ENCODE measurements at regions not wholly inside any gene's neighbourhood (a gene's known extent, or its start where the extent isn't known, plus 50 kb on each side); places are given as distances from the start of the nearest gene placed in this dataset.

DNA sequence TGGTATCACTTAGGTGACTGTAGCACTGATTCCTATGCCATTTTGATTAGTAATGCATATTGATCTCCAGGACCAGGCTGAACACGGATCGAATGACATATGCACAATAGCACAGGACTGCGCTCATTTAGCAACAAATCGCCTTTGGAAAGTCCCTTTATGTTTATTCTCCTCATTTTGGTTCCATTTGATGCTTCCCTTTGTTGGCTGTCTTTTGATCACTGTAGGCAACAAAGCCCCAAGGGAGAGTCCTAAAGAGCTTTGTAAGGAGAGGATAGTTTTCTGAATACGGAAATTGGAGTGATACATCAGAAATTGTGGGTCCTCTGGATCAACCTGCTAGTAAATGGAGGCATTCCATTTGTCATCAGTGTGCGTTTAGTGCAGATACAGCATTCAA is 1111.4 kb downstream of the SORCS1 start:
- TF ChIP-seq, protein P1, sequence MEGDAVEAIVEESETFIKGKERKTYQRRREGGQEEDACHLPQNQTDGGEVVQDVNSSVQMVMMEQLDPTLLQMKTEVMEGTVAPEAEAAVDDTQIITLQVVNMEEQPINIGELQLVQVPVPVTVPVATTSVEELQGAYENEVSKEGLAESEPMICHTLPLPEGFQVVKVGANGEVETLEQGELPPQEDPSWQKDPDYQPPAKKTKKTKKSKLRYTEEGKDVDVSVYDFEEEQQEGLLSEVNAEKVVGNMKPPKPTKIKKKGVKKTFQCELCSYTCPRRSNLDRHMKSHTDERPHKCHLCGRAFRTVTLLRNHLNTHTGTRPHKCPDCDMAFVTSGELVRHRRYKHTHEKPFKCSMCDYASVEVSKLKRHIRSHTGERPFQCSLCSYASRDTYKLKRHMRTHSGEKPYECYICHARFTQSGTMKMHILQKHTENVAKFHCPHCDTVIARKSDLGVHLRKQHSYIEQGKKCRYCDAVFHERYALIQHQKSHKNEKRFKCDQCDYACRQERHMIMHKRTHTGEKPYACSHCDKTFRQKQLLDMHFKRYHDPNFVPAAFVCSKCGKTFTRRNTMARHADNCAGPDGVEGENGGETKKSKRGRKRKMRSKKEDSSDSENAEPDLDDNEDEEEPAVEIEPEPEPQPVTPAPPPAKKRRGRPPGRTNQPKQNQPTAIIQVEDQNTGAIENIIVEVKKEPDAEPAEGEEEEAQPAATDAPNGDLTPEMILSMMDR (conservative IDR thresholded peaks at IDR 0.05; ENCODE audit: low read depth in 2 of 2) = no peak
- TF ChIP-seq EZH2phosphoT487 (IDR thresholded peaks at IDR 0.05; ENCODE audit: unreplicated experiment) (no peak), JUNB (IDR thresholded peaks at IDR 0.05; ENCODE audit: unreplicated experiment) (no peak), ZNF331 (CRISPR knock-in tag; IDR thresholded peaks at IDR 0.05; ENCODE audit: low read depth) (no peak), CREB1 (CRISPR knock-in tag; IDR thresholded peaks at IDR 0.05; ENCODE audit: low read depth) (no peak), POLR2AphosphoS5 (IDR thresholded peaks at IDR 0.05; ENCODE audit: low read depth) (no peak), EZH2 (IDR thresholded peaks at IDR 0.05; ENCODE audit: low read depth, unreplicated experiment) (no peak)
- TF ChIP-seq, protein P2, sequence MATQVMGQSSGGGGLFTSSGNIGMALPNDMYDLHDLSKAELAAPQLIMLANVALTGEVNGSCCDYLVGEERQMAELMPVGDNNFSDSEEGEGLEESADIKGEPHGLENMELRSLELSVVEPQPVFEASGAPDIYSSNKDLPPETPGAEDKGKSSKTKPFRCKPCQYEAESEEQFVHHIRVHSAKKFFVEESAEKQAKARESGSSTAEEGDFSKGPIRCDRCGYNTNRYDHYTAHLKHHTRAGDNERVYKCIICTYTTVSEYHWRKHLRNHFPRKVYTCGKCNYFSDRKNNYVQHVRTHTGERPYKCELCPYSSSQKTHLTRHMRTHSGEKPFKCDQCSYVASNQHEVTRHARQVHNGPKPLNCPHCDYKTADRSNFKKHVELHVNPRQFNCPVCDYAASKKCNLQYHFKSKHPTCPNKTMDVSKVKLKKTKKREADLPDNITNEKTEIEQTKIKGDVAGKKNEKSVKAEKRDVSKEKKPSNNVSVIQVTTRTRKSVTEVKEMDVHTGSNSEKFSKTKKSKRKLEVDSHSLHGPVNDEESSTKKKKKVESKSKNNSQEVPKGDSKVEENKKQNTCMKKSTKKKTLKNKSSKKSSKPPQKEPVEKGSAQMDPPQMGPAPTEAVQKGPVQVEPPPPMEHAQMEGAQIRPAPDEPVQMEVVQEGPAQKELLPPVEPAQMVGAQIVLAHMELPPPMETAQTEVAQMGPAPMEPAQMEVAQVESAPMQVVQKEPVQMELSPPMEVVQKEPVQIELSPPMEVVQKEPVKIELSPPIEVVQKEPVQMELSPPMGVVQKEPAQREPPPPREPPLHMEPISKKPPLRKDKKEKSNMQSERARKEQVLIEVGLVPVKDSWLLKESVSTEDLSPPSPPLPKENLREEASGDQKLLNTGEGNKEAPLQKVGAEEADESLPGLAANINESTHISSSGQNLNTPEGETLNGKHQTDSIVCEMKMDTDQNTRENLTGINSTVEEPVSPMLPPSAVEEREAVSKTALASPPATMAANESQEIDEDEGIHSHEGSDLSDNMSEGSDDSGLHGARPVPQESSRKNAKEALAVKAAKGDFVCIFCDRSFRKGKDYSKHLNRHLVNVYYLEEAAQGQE (IDR thresholded peaks at IDR 0.05; ENCODE audit: unreplicated experiment) = no peak

Measured in GM23338 (cell line).